Mucosa of stomach (tissue), 1 donor: ENCODE measurements at regions not wholly inside any gene's neighbourhood (a gene's known extent, or its start where the extent isn't known, plus 50 kb on each side); places are given as distances from the start of the nearest gene placed in this dataset.
"Not testable (repeated sequence)": the region's sequence is repeated elsewhere in the genome, so short reads cannot be mapped to it uniquely, and the experiment has no call there.

ENCODE experiments used
- H3K27me3 ChIP-seq: one replicate; pipeline ENCODE4 v1.7.0; 2013; ENCODE audit warnings: mild to moderate bottlenecking, low read length; ENCODE audit not compliant: control insufficient read depth, insufficient read depth
- H3K36me3 ChIP-seq: one replicate; pipeline ENCODE4 v1.7.0; 2013; ENCODE audit warnings: low read length; ENCODE audit not compliant: control insufficient read depth, insufficient read depth
- H3K4me1 ChIP-seq: one replicate; pipeline ENCODE4 v1.7.0; 2013; ENCODE audit warnings: mild to moderate bottlenecking, low read length; ENCODE audit not compliant: control insufficient read depth, insufficient read depth
- H3K4me3 ChIP-seq: one replicate; pipeline ENCODE4 v1.7.0; 2013; ENCODE audit warnings: low read length
- H3K9ac ChIP-seq: one replicate; pipeline ENCODE4 v1.7.0; 2013; ENCODE audit warnings: mild to moderate bottlenecking, low read length, moderate library complexity
- H3K9me3 ChIP-seq: one replicate; pipeline ENCODE4 v1.7.0; 2013; ENCODE audit warnings: mild to moderate bottlenecking, low read length, moderate library complexity; ENCODE audit not compliant: control insufficient read depth
- donor health status: Pancreatic carcinoma.

DNA sequence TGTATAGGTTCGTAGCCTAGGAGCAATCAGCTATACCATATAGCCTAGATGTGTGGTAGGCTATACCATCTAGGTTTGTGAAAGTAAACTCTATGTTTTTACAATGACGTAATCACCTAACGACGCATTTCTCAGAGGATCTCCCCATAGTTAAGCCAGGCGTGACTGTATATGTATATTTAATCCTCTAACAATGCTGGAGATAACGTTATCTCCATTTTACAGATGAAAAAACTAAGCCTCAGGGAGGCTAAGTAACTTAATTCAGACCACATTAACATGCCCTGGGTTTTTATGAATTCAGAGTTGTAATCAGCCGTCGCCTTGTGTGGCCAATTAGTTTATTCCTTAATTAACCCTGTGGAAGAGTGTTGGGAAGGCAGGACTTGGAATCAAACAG lies 107.7 kb upstream of the PLXNA2 start:
- Histone ChIP-seq H3K4me3 (no peak overlapping the region), H3K9me3 (no peaks in the 10 kb centered on the region), H3K4me1 (no peaks in the 10 kb centered on the region), H3K27me3 (no peaks in the 10 kb centered on the region), H3K36me3 (no peaks in the 10 kb centered on the region), H3K9ac (no peak overlapping the region)

DNA sequence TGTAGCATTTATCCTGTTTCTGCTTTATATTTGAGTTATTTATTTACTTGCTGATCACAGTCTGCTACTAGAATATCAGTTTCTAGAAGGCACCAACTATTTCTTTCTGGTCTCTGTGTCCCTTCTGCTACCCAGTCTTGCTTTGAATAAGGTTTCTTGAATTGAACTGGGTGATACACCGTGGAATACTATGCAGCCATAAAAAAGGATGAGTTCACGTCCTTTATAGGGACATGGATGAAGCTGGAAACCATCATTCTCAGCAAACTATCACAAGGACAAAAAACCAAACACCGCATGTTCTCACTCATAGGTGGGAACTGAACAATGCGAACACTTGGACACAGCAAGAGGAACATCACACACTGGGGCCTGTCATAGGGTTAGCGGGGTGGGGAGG lies 109.6 kb upstream of the PLXNA2 start:
- not testable (repeated sequence) for H3K9ac ChIP-seq, H3K4me3 ChIP-seq, H3K27me3 ChIP-seq, H3K36me3 ChIP-seq, H3K9me3 ChIP-seq, H3K4me1 ChIP-seq

DNA sequence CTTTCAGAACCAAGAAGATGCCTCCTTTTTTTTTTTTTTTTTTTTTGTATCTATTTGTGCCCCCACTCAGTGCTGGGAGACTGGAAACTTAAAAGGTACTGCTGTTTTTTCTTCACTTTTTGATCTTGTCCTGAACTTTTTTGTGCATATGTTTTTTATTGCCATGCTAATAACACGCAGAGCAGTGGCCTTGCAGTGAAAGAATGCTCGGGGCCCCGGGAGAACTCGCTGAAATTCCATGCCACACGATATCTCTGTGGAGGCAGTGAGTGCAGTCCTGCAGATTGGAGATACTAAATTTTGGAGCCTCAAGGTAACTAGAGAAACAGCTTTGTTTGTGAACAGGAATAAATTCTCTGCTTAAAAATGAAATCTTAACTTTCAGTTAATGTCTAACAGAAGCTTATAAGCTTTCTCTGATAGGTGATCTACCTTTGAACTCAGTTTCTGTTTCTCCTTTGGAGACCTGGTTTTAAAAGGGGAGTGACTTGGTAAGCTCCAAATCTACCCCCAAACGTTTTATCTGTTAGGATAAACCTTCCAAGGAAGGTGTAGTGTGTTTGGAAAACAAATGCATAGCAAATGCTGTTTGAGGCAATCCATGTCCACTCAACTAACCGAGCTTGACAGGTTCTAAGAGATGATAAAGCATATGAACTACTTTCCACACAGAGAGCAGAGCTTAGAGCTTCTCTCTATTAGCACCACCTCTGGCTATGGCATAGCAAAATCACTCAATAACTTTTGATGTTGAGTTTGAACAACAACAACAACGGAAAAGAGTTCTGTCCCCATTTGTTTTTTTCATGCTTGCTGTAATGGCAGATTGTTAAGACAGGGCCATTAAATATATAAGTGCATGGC lies 113.7 kb upstream of the PLXNA2 start:
- Histone ChIP-seq H3K9me3 (no peaks in the 10 kb centered on the region), H3K36me3 (no peaks in the 10 kb centered on the region), H3K27me3 (no peaks in the 10 kb centered on the region), H3K4me3 (no peak overlapping the region), H3K9ac (no peak overlapping the region), H3K4me1 (no peaks in the 10 kb centered on the region)

DNA sequence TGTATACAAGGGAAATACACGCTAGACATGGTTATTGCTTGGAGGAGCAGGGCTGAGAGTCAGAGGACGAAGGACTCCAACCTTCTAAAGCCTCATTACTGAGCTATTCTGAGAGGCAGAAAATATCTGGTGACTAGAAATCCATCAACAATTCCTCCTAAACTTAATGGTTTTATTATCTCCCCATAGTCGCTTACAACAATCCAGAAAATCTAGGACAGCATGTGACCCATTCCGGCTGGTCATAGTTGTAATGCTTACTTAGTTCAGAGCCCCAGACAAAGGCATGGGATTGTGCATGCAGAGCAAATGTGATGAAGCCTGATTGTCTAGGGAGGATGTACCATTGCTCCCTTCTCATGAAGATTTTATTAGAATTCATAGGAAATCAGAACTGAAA lies 114.5 kb upstream of the PLXNA2 start:
- no peaks in the 10 kb centered on the region for H3K9me3 ChIP-seq
- no peak overlapping the region for H3K9ac ChIP-seq
- H3K4me3 ChIP-seq: no peak overlapping the region
- no peaks in the 10 kb centered on the region for H3K36me3 ChIP-seq
- H3K27me3 ChIP-seq: no peaks in the 10 kb centered on the region
- no peaks in the 10 kb centered on the region for H3K4me1 ChIP-seq

DNA sequence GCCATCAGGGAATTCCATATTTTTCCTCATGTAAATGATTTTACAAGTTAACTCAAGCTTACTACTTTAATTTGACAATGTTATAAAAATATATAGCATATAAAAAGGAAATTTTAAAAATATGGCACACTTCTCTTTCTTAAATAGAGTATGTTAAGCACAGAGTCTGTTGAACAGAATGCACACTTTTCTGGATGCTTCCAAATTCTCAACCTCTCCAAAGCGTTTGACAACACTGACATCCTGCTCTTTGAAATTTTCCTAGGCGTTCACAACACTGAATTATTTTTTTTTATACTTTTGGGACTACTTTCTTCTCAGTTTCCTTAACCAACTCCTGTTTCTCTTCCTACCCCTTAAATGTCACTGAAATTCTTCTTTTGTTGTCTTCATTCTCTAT lies 117.8 kb upstream of the PLXNA2 start:
- Histone ChIP-seq H3K4me1 (no peaks in the 10 kb centered on the region), H3K27me3 (no peaks in the 10 kb centered on the region), H3K36me3 (no peaks in the 10 kb centered on the region), H3K9me3 (no peaks in the 10 kb centered on the region), H3K4me3 (no peak overlapping the region), H3K9ac (no peak overlapping the region)

DNA sequence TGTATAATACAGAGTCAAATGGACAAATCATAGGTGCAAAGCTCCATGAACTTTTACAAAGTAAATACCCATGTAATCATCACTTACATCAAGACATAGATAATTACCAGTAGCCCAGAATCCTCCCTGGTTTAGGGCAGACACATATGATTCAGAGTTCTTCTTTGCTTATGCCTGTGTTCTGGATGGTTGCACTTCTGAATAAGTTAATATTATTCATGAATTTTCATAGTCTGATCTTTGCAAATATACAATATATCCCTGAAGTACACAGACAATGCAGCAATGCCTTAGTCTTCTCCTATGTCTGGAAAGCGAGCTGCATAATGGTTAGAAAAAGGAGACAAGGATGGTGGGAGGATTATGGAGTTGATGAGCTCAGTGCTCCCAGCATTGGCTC lies 122.4 kb upstream of the PLXNA2 start:
- Histone ChIP-seq H3K36me3 (no peaks in the 10 kb centered on the region), H3K9me3 (no peaks in the 10 kb centered on the region), H3K4me3 (no peak overlapping the region), H3K4me1 (no peaks in the 10 kb centered on the region), H3K27me3 (no peaks in the 10 kb centered on the region), H3K9ac (no peak overlapping the region)

DNA sequence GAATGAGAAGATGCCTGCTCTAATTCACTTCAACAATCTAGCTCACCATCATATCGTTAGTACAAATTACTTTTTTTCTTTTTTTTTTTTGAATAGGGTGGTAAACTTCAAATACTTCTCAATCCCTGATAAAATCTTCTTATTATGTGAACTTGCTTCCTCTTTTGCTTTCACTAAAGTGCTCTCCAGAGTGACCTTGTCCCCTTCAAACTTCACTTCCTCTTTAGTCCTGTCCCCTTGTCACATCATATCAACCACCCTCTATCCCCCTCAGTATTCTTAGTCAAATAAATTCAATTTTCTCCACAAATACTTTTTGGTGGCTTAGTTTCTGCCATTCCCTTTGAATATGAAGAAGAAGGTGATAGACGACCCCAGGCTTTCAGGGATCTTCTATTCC lies 124.9 kb upstream of the PLXNA2 start:
- H3K36me3 ChIP-seq: no peaks in the 10 kb centered on the region
- H3K4me3 ChIP-seq: no peak overlapping the region
- no peaks in the 10 kb centered on the region for H3K9me3 ChIP-seq
- H3K27me3 ChIP-seq: no peaks in the 10 kb centered on the region
- no peaks in the 10 kb centered on the region for H3K4me1 ChIP-seq
- no peak overlapping the region for H3K9ac ChIP-seq

DNA sequence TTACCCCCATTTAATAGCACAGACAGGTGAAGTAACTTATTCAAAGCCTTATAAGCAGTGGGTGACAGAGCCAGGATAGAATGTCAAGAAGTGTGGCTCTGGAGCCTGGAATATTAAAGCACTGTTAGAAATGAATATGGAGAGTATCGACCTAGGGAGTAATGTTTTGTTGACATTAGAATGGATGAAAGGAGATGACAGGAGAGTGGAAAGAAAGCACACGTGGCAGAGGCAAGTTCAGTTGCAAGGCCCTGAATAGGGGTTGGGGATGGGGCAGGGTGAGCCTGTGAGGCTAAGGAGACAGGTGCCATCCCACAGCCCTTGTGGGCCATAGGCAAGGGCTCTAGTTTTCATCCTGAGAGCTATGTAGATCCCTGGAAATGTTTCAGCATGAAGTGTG lies 125.5 kb upstream of the PLXNA2 start:
- no peaks in the 10 kb centered on the region for H3K36me3 ChIP-seq
- H3K27me3 ChIP-seq: no peaks in the 10 kb centered on the region
- no peak overlapping the region for H3K4me3 ChIP-seq
- H3K9ac ChIP-seq: no peak overlapping the region
- no peaks in the 10 kb centered on the region for H3K9me3 ChIP-seq
- H3K4me1 ChIP-seq: no peaks in the 10 kb centered on the region

DNA sequence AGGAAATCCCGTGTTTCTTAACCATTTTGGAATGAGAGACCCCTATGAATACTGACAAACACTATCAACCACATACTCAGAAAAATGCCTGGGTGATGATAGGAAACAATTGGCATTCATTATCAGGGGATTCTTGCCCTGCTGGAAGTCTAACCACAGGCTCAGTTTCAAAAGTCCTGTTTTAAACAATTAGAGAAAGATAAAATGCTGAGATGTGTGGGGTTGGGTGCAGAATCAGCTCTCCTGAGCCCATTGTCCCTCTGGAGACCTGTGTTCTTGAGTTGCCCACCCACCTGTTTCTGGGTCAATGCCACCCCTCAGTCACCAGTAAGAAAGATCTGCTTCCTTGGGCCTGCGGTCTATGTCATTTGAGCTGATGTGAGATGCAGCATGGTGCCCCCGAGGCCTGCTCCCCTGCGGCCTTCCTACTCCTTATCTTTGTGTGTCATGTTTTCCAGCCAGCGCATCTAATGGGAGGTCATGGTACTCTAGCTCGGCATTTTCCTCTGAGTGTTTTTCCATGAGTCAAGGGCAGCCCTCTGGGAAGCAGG lies 130.3 kb upstream of the PLXNA2 start:
- no peak overlapping the region for H3K4me3 ChIP-seq
- no peak overlapping the region for H3K9ac ChIP-seq
- H3K4me1 ChIP-seq: no peaks in the 10 kb centered on the region
- H3K9me3 ChIP-seq: no peaks in the 10 kb centered on the region
- H3K27me3 ChIP-seq: no peaks in the 10 kb centered on the region
- H3K36me3 ChIP-seq: no peaks in the 10 kb centered on the region

DNA sequence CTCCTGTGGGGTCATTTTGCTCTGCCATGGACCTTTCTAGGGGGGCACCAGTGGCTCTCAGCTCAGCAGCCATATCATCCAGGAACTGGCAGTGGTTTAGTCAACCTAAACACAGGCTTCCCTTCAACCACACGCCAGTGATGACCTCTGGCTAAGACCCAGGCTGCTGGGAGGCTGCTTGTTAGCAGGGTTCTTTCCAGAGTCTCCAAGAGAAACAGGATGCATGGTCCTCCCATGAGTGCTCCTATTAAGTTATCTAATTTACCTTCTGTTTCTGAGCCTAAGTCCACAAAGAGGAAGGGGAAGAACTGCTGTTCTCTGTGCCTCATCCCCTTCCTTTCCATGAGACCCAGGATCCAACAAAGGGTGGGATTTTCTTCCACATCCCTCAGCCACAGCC lies 137.3 kb upstream of the PLXNA2 start:
- no peaks in the 10 kb centered on the region for H3K36me3 ChIP-seq

DNA sequence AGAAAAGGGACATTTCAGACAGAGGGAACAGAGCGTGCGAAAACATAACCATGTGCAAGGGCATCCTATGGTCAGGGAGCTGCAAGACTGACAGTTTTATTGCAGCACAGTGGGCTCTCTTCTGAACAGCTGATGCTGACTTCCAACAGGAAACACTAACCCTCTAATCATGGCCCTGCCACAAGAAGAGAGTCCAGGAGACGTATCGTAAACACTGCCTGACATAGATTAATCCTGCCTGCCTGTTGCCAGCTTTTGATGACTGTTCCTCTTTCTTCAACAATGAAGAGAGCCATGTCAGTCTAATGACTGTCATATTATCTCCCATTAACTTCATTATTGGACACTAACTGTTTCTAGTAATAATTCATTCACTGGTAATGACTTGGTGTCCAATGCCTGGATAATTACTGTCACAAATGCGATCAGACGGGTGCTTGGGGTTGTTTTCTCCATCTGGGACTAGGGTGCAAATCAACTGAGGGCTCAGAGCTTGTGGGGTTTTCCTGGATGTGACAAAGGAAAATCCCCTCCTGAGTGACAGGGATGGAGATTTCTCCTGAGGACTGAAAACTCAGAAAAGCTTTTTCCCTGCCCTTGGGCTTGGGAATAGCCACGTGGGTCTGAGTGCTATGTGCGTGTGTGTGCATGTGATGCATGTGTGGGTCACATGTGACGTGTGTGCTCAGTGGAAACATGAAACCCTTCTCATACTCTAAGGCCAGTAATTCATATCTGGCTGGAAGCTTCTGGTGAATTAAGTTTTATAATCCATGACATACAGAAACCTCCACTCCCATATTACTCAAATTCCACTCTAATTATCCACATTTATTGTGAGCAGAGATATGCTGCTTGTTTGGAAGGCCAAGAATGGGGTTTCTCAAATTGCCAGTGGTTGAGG lies 144.0 kb upstream of the PLXNA2 start:
- Histone ChIP-seq H3K9me3 (no peaks in the 10 kb centered on the region), H3K27me3 (no peaks in the 10 kb centered on the region), H3K4me3 (no peak overlapping the region), H3K36me3 (no peaks in the 10 kb centered on the region), H3K9ac (no peak overlapping the region), H3K4me1 (no peaks in the 10 kb centered on the region)

More for the DNA sequence above, 137.3 kb upstream of the PLXNA2 start:
- Histone ChIP-seq H3K4me1 (no peaks in the 10 kb centered on the region), H3K9ac (no peak overlapping the region), H3K4me3 (no peak overlapping the region), H3K9me3 (no peaks in the 10 kb centered on the region), H3K27me3 (no peaks in the 10 kb centered on the region)

DNA sequence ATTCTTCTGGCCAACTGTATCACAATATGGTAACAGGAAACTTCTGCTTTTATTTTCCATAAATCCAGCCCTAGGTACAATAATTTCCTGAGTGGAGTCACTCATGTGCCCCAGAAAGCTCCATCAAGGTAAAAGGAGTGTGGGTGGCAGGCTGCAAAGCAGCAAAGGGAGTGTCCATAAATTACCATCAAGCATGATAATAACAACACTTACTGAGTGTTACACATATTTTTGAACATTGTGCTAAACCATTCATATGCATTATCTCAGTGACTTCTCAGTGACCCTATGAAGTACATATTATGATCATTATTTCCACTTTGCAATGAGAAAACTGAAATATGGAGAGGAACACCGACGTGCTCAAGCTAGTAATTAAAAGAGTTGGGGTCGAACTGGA lies 149.2 kb upstream of the PLXNA2 start:
- no peak overlapping the region for H3K9ac ChIP-seq
- no peaks in the 10 kb centered on the region for H3K27me3 ChIP-seq
- H3K36me3 ChIP-seq: no peaks in the 10 kb centered on the region

More for the DNA sequence above, 149.2 kb upstream of the PLXNA2 start:
- Histone ChIP-seq H3K4me3 (no peak overlapping the region), H3K4me1 (no peaks in the 10 kb centered on the region), H3K9me3 (no peaks in the 10 kb centered on the region)
